GM19438 (cell line): ENCODE measurements at regions not wholly inside any gene's neighbourhood (a gene's known extent, or its start where the extent isn't known, plus 50 kb on each side); places are given as distances from the start of the nearest gene placed in this dataset.
"Not testable (repeated sequence)": the region's sequence is repeated elsewhere in the genome, so short reads cannot be mapped to it uniquely, and the experiment has no call there.

Experiments
- ATAC-seq: cut with Tn5 transposase; IDR thresholded peaks from one replicate; pipeline ENCODE4 v1.9.1; 2021; ENCODE audit warnings: low read depth; ENCODE audit not compliant: unreplicated experiment

DNA sequence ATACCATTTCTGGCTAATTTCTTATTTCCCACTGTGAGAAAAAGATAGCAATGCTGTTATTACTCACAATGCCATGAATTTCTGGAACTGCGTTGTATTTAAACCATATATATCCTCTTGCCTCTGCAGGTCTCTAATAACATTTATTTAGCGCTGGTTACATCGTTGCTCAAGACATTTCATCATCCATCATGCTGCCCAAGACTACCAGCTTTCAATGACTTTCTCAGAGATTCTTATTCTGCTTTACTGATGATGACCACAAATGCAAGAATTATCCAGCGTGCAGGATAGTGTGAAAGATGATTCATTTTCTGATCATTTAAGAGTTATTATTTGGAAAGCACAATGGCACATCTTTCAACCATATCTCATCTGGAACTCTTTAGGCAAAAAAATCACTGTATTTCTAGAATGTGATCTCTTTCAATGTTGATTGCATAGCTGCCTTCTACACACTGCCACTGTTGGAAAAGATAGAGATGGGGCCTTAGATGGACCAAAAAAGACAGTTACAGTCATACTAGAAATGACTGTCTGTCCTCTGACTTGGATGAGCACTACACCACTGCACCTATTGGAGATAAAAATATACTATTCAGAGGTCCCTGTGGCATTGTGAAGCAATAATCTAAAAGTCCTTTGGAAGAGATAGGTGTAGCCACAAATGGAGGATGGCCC, 716.1 kb downstream of the NSUN3 start:
- no peak for ATAC-seq

DNA sequence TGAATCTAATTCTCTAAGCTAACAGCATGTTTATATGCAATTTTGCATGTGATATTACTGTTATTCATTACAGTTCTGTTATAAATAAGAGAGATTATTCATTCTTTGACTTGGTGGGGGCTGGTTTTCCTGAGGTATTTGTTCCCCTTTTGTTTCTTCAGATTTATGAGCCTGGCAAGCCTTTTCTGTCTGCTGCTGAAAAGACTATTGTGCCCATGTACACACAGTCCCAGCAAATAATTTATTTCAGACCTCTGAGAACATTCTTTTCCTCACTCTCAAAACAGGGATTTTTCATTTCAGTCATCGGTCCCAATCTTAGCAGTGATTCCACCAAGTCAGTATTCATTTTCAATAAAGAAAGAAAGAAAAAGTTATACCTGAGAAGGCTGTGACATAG, 716.8 kb downstream of the NSUN3 start:
- no peak for ATAC-seq

DNA sequence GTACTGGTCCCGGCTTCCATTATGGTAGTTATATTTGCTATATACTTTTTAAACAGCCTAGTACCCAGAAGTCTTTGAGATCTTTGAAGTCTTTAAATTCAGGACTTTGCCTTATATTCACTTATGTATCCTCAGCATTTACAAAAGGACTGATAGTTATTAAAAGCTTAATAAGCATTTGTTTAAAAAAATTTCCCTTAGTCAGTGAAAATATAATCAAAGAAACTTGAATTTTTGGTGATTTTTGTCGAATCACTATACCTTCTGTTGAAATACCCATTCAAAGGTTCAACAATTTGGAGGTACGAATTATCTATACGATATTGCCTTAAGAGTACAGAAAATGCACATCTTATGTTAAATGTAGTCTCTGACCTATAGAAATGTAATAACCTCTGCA, 721.4 kb downstream of the NSUN3 start:
- ATAC-seq = no peak

DNA sequence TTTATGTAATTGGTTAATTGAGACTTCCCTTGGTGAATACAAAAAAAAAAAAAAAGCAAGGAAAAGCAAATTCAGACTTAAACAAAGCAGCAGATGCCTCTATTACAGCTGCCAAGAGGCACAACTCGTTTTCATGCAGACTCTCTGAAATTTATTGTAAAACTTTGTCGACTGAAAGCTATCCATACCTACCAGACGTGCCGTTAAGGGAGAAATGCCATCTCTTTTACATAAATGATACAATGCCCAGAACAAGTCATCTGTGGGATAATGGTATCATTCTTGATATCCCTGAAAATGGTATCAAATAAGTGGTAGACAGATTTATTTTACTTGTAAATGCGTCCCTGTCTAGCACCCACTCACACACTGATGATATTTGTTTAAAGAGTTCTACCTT, 724.2 kb downstream of the NSUN3 start:
- no peak for ATAC-seq

DNA sequence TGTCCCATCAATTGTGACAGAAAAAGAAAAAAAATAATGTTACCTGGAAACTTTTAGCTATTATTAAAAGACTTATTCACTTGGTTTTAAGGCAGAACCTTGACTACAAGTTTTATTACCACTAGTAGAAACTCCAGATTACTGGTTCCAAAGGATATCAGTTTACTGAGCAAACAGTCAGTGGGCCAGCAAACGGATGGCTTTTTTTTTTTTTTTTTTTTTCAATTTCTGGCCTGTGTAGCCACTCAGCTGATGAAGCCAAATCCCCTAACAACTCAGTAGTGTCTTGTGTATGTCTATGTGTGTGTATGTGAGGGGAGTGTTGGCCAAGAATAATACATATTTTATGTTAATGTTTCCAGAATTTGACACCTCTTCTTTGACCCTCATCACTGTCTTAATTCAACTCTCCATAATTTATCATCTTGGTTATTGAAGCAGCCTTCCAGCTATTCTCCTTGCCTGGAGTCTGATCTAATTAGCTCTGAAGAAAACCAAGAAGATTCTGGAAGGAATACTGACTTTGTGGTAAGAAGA, 724.9 kb downstream of the NSUN3 start:
- ATAC-seq = no peak

DNA sequence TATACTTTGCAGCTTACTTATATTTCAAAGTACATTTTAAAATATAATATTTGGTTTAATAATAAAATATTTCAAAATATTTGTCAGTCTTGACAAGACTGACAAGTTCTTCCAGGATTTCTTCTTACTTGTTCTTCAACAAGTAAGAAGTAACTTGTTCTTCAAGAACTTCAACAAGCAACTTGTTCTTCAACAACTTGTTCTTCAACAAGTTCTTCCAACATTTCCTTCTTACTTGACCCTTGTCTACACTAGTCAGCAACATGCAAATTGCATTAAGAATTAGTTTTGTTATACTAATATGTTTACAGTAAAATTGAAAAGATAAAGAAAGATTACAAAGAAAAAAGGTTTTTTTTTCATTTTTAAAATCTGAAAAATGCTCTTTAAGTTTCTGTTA, 731.7 kb downstream of the NSUN3 start:
- ATAC-seq = no peak

DNA sequence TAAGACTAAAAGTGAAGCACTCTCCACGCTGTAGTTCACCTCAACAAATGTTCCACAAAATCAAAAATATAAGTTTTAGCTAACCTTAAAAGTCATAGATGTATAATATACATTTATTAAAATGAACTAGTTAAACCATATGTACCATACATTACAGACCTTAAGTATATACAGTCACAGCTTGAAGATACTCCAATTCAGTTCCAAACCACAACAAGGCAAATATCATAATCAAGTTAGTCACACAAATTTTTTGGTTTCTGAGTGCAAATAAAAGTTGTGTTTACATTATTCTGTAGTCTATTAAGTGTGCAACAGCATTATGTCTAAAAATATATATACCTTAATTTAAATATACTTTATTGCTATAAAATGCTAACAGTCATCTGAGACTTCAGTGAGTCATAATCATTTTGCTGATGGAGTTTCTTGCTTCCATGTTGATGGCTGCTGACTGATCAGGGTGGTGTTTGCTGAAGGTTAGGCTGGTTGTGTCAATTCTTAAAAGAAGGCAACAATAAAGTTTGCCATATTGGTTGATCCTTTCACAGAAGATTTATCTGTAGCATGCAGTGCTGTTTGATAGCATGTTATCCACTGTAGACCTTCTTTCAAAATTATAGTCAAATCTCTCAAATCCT, 736.7 kb downstream of the NSUN3 start:
- ATAC-seq = no peak

DNA sequence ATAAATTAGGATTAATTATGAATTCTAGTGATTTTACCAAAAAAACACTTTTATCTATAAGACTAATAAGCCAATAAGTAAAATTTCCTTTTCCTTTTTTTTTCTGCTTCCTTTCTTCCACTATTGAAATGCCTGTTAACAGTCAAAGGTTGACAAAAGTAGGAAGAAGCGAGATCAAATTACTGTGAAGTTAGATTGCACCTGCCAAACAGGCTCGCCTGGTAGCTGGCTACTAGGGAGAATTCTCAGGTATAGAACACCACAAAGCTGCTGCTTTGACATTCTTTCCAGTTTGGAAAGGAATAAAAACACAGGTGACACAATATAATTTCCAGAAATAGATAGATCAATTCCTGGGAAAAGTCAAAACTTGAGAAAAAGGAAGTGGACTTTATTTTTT, 749.0 kb downstream of the NSUN3 start:
- no peak for ATAC-seq

DNA sequence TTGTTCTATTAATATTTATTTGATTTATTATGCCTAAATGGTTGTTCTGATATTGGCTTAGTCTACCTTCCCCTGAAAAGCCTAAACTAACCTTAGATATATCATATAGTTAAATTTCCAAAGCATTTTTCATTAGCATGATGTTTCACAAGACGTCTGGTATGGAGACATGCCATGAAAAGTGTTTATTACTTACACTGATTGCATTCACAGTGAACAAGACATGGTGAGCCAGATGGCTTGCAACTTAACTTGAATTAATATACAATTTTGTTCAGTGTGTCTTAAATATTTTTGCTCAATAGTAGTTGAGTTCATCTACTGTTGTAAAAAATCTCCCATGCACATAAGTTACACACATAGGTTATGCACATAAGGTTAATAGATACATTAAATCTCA, 758.4 kb downstream of the NSUN3 start:
- ATAC-seq = no peak

DNA sequence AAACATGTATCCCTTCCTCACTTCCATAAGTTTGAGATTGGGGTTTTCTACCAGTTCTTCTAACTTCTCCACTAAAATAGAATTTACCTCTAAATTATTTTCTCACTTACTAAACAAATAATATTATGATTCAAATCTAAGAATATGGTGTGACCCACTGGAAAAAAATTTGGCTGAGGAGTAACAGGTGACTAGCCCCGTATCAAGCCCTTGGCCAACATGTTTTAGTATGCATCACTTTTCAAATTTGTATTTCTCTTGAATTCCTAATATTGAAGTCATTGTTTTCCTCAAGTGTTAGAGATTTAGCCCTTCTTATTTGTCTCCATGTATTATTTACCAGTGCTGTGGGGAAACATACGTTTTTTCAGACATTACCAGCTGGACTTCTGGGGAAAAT, 759.4 kb downstream of the NSUN3 start:
- ATAC-seq = no peak

DNA sequence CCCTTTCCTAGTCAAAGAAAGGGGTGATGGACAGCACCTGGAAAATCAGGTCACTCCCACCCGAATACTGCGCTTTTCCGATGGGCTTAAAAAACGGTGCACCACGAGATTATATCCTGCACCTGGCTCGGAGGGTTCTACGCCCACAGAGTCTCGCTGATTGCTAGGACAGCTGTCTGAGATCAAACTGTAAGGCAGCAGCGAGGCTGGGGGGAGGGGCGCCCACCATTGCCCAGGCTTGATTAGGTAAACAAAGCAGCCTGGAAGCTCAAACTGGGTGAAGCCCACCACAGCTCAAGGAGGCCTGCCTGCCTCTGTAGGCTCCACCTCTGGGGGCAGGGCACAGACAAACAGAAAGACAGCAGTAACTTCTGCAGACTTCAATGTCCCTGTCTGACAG, 783.4 kb downstream of the NSUN3 start:
- not testable (repeated sequence) for ATAC-seq

DNA sequence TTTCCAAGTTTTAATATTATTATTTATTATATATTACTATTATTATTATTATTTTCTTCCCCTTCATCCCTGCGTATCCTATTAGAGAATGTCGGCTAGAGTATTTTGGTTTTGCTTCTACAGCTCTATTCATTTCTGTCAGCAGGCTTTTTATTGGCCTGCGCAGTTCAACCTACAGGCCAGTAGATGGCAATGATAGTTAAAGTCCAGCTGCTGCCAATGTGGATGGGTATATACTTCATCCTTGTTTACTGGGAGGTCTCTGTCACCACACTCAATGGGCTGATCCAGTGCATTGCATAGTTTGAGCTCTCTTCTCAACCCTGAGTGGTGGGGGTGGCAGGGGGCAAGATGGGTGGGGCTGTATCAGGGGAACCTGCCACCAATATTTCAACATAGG, 799.8 kb downstream of the NSUN3 start:
- ATAC-seq = no peak

DNA sequence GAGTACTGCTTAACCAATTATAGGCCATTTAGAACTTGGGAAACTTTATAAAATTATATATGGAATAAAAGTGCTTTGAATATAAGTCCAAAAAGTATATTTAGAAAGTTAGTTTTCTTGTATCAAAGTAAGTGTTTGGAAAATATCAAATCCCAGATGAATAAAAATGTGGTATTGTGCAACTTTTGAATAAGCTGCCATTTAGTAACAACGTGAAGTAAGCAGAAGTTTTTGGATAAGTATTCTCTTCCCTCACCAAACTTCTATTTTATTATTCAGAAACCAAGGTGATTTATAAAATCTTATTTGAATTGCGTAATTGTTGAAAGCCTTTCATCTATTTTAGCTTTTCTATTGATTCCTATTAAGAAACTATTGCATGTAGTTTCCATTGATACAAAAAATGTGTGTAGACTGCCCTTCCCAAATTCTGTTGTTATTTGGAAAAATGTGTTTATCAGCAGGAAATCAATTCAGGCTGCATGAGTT, 806.2 kb downstream of the NSUN3 start:
- no peak for ATAC-seq

DNA sequence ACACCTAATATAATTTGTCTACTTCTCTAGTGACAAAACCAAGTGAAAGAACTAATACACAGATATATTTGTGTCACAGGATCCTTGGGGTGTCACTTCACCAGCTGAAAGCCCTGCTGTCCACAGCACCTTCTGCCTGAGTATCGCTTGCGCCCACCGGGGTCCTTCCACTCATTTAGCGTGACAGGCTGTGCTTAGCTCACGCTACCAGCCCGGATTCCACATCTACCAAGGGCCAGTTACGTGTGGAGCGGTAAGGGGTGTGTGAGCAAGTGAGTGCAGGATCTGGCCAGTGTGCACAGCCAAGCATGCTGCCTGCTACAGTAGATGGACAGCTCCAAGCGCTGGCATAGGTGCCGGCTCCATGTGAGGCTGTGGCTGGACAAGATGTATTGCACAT, 810.9 kb downstream of the NSUN3 start:
- no peak for ATAC-seq

DNA sequence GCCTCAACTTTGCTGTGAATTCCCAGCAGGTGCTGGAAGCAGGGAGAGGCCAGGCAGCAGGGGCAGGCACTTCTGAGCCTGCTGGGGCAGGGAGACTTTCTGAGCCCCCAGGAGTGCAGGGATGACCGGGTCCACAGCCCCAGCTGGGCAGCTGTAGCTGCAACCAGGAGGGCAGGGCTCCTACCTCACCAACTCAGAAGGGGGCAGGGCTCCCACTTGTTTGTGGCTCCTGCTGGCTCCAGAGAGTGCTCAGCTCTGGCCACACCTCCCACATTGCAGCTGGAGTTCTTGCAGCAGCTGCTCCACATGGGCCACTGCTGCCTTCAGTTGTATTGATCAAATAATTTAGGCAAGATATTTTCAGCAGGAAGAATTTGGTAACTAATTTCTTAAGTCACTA, 812.3 kb downstream of the NSUN3 start:
- no peak for ATAC-seq

DNA sequence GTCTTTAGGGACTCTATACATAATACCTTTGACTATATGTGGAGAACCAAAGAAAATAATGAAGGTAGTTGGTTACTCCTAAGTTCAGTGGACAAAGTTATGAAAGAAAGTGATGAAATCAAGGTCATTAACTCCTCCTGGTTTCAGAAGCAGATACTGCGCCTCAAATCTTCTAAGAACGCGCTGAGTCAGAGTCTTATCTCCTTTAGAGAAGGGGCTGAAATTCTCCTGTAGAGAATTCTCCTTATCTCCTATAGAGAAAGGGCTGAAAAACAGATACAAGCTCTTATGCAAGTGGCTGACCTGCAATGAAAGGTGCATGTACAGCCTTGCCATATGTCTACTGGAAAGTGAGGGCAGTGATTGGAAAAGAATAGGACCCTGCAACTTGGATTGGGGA, 824.2 kb downstream of the NSUN3 start:
- ATAC-seq = no peak

DNA sequence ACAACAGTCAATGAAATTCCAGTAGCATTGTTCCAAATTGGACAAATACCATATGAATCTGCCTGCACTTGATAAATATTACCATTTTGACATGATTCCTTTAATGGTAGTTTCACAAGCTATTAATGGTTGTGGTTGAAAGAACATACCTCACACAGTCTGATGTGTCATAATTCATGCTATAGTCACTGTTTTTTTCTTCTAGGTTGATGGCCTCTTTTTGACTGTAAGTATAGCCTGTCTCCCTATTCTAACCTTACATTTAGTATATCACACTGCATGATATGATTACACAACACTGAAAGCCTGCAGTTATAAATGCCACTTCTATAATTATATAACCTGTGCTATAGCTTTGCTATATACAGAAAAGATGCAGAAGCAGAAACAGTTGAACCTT, 834.1 kb downstream of the NSUN3 start:
- ATAC-seq = no peak

DNA sequence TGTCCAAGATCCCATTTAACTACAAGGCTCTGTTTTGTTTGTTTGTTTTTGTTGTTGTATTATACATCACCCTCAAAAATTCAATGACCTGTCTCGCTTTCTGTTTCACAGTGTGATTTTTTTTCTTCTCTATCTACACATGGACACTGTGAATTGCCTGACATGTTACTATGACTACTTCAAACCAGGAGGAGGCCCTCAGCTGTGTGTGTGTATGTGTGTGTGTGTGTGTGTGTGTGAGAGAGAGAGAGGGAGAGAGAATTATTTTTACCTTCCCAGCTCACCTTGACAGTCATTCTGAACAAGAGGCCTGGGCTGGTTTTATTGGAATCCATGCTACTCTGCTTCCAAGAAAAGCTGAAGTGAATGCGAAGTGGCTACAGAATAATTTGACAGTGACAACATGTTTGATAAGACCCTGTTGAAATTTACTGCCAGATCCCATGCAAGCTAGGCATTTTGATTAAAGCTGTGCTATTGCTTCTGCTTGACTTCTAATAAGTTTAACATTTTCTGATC, 841.4 kb downstream of the NSUN3 start:
- no peak for ATAC-seq

DNA sequence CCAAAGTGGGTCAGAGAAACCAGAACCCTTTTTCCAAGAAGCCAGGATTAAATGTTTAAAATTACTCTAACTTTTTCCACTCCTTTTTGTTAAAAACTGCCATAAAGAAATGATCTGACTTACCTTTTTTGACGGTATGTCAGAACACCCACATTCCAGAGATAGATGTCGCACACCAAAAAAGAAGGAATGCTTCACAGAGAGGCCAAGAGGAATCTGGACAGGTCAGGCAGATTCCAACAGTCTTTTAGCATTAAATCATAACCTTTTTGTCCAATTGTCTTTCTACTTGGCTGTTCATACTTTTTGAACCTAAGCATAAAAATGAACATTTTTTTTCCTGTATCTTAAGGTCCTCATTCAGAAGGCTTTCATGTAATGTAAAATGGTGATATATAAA, 846.9 kb downstream of the NSUN3 start:
- ATAC-seq = no peak

DNA sequence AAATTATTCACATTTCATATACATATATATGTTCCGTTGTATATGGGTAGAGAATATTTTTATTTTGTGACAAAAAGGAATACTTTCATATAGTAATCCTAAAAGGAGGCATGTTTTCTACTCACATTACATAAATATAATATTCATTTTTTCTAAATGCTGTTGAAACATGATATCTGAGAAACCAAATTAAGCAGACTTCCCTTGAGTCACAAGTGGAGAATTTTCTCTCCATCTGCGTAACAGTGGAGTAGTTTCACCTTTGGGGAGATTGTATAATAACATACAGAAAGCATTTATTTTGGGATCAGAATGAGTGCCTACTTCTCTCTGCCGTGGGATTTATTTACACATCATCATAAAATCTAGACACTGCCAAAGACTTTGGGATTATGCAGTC, 849.8 kb downstream of the NSUN3 start:
- no peak for ATAC-seq

DNA sequence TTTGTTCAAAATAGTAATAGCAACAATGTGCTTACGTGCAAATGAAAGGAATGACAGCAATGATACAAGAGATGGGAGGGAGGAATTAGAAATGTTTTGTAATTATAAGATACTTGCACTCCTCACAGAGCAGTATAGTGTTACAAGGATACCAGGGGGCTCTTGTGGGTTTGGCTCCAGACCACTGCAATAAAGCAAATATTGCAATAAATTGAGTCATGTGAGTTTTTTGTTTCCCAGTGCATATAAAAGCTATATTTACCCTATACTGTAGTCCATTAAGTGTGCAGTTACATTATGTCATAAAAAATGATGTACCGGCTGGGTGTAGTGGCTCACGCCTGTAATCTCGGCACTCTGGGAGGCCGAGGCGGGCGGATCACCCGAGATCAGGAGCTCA, 864.3 kb downstream of the NSUN3 start:
- ATAC-seq = no peak

DNA sequence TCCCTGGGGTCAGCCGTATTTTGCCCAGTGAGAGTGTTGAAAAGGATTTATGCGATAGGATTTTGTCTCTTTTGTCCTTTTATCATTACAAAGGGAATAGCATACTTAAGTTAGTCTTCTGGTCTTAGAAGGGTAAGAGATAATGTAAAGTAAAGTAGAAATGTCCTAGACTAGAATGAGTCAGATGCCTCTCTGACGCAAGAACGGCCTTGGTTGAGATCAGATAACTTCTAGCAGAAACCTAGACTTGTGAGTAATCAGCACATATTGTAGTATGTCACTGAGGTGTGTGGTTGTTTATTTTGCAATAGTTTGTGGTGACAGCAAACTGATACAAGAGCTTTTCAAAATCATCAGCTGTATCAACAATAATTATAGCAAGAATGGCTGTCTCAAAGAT, 866.1 kb downstream of the NSUN3 start:
- no peak for ATAC-seq
